WTC11 (cell line): ENCODE measurements at regions not wholly inside any gene's neighbourhood (a gene's known extent, or its start where the extent isn't known, plus 50 kb on each side); places are given as distances from the start of the nearest gene placed in this dataset.

Source experiments
- CTCF ChIP-seq: fragments of 200-600 bp; IDR thresholded peaks from 2 replicates; pipeline ENCODE4 v1.8.0; 2022; ENCODE audit warnings: antibody characterized with exemption
- HMGXB4 ChIP-seq: sonication (generic); formaldehyde crosslinking; IDR thresholded peaks from 2 replicates; pipeline ENCODE4 v1.8.1; 2023; ENCODE audit warnings: mild to moderate bottlenecking, moderate library complexity, missing genetic modification reagents

GRCh38 chr1:167149793-167150491 is 56.1 kb downstream of the STYXL2 start:
- TF ChIP-seq CTCF (no peak), HMGXB4 (CRISPR knock-in tag) (no peak)
